Neural progenitor cell (in vitro differentiated cells): ENCODE measurements at regions not wholly inside any gene's neighbourhood (a gene's known extent, or its start where the extent isn't known, plus 50 kb on each side); places are given as distances from the start of the nearest gene placed in this dataset.

Source experiments
- DNase-seq: peaks from one replicate; pipeline ENCODE4 v3.0.0-alpha.2; 2016; ENCODE audit warnings: low spot score
- H2AFZ ChIP-seq: fragments of 200-600 bp; sonication (generic); replicated peaks from 2 replicates; pipeline ENCODE4 v1.6.1; 2016; ENCODE audit warnings: antibody characterized with exemption
- H3F3A ChIP-seq: fragments of 200-600 bp; sonication (generic); 2 replicates; pipeline ENCODE4 v1.6.1; 2016; ENCODE audit warnings: antibody characterized with exemption, low read depth
- H3K27ac ChIP-seq: fragments of 200-600 bp; sonication (generic); 2 replicates; pipeline ENCODE4 v1.5.1; 2016; ENCODE audit warnings: mild to moderate bottlenecking
- H3K27me3 ChIP-seq: fragments of 200-600 bp; sonication (generic); 2 replicates; pipeline ENCODE4 v1.6.1; 2016; ENCODE audit warnings: mild to moderate bottlenecking, moderate library complexity
- H3K36me3 ChIP-seq: fragments of 200-600 bp; sonication (generic); 2 replicates; pipeline ENCODE4 v1.5.1; 2016
- H3K4me1 ChIP-seq: fragments of 200-600 bp; sonication (generic); 2 replicates; pipeline ENCODE4 v1.6.1; 2016; ENCODE audit warnings: mixed run types
- H3K4me2 ChIP-seq: fragments of 200-600 bp; sonication (generic); 2 replicates; pipeline ENCODE4 v1.6.1; 2016
- H3K4me3 ChIP-seq: fragments of 200-600 bp; sonication (generic); 2 replicates; pipeline ENCODE4 v1.5.1; 2016
- H3K79me2 ChIP-seq: fragments of 200-600 bp; sonication (generic); 2 replicates; pipeline ENCODE4 v1.6.1; 2016; ENCODE audit warnings: low read depth
- H3K9ac ChIP-seq: fragments of 200-600 bp; sonication (generic); 2 replicates; pipeline ENCODE4 v1.6.1; 2016
- H3K9me3 ChIP-seq: fragments of 200-600 bp; sonication (generic); 2 replicates; pipeline ENCODE4 v1.5.1; 2016; ENCODE audit warnings: low read depth
- H4K20me1 ChIP-seq: fragments of 200-600 bp; sonication (generic); 2 replicates; pipeline ENCODE4 v1.6.1; 2016; ENCODE audit warnings: low read depth
- H3K27ac Mint-ChIP-seq: 3 replicates; pipeline ENCODE4 v1.8.0; 2021; ENCODE audit warnings: mixed read lengths
- H3K27me3 Mint-ChIP-seq: 2 replicates; pipeline ENCODE4 v1.8.0; 2022; ENCODE audit warnings: low read depth, mild to moderate bottlenecking, inconsistent platforms, moderate library complexity, mixed read lengths; ENCODE audit not compliant: insufficient read depth
- H3K36me3 Mint-ChIP-seq: 3 replicates; pipeline ENCODE4 v1.8.0; 2021; ENCODE audit warnings: mixed read lengths
- H3K4me1 Mint-ChIP-seq: 3 replicates; pipeline ENCODE4 v1.8.0; 2021; ENCODE audit warnings: mixed read lengths
- H3K4me3 Mint-ChIP-seq: 3 replicates; pipeline ENCODE4 v1.8.0; 2021; ENCODE audit warnings: mild to moderate bottlenecking, moderate library complexity, mixed read lengths
- H3K9me3 Mint-ChIP-seq: 3 replicates; pipeline ENCODE4 v1.8.0; 2020; ENCODE audit warnings: mixed read lengths
- CTCF ChIP-seq: fragments of 200-600 bp; sonication (generic); IDR thresholded peaks from 2 replicates; pipeline ENCODE4 v1.5.1; 2017; ENCODE audit warnings: antibody characterized with exemption, mild to moderate bottlenecking
- EZH2 ChIP-seq: fragments of 200-600 bp; sonication (generic); IDR thresholded peaks from 2 replicates; pipeline ENCODE4 v1.6.1; 2017; ENCODE audit warnings: antibody characterized with exemption, mild to moderate bottlenecking, moderate library complexity
- EZH2phosphoT487 ChIP-seq: fragments of 200-600 bp; sonication (generic); IDR thresholded peaks from 2 replicates; pipeline ENCODE4 v1.6.1; 2017; ENCODE audit warnings: antibody characterized with exemption

- Histone ChIP-seq H3K36me3 (no peaks in the 10 kb centered on the region), H3K4me3 (no peak overlapping the region), H3K79me2 (no peaks in the 10 kb centered on the region), H4K20me1 (no peaks in the 10 kb centered on the region), H3K9ac (no peak overlapping the region), H3K27me3 (peaks cover 14% of the 10 kb centered on the region), H3K27ac (no peak overlapping the region), H3K9me3 (no peaks in the 10 kb centered on the region), H3F3A (peaks cover 17% of the 10 kb centered on the region), H3K4me2 (no peak overlapping the region), H3K4me1 (peaks cover 17% of the 10 kb centered on the region), H2AFZ (no peak overlapping the region)
- Mint-ChIP-seq H3K27me3 (peaks cover 19% of the 10 kb centered on the region), H3K4me1 (peaks cover 43% of the 10 kb centered on the region), H3K4me3 (no peak overlapping the region), H3K9me3 (peaks cover 6% of the 10 kb centered on the region), H3K36me3 (peaks cover 4% of the 10 kb centered on the region), H3K27ac (no peak overlapping the region)
- TF ChIP-seq CTCF: no peak
- TF ChIP-seq EZH2phosphoT487: no peak
- no peak for TF ChIP-seq EZH2
- no peak for DNase-seq
These were observed 69.2 kb downstream of the MYCN start for GRCh38 chr2:16009560-16009959.

- DNase-seq: no peak
- Histone ChIP-seq H3K4me3 (no peak overlapping the region), H2AFZ (no peak overlapping the region), H3F3A (peaks cover 12% of the 10 kb centered on the region), H3K36me3 (no peaks in the 10 kb centered on the region), H3K79me2 (no peaks in the 10 kb centered on the region), H3K4me1 (peaks cover 20% of the 10 kb centered on the region), H3K4me2 (no peak overlapping the region), H3K27ac (no peak overlapping the region), H3K9ac (no peak overlapping the region), H3K9me3 (no peaks in the 10 kb centered on the region), H3K27me3 (peaks cover 14% of the 10 kb centered on the region), H4K20me1 (no peaks in the 10 kb centered on the region)
- peaks cover 39% of the 10 kb centered on the region for H3K4me1 Mint-ChIP-seq
- H3K36me3 Mint-ChIP-seq: peaks cover 4% of the 10 kb centered on the region
- H3K27ac Mint-ChIP-seq: no peak overlapping the region
- H3K27me3 Mint-ChIP-seq: peaks cover 20% of the 10 kb centered on the region
- TF ChIP-seq EZH2 (no peak), EZH2phosphoT487 (no peak), CTCF (no peak)
- H3K9me3 Mint-ChIP-seq: peaks cover 10% of the 10 kb centered on the region
- H3K4me3 Mint-ChIP-seq: no peak overlapping the region
These were observed 68.5 kb downstream of the MYCN start for GRCh38 chr2:16008856-16009255.

GRCh38 chr2:16008331-16008850 lies 68.0 kb downstream of the MYCN start:
- H2AFZ ChIP-seq: no peak overlapping the region
- no peak overlapping the region for H3K27ac Mint-ChIP-seq
- H3K36me3 Mint-ChIP-seq: peaks cover 7% of the 10 kb centered on the region
- H3K9me3 Mint-ChIP-seq: peaks cover 10% of the 10 kb centered on the region
- no peak overlapping the region for H3K27ac ChIP-seq
- H3K4me1 ChIP-seq: peaks cover 16% of the 10 kb centered on the region
- no peak overlapping the region for H3K4me2 ChIP-seq
- H3K27me3 ChIP-seq: peaks cover 10% of the 10 kb centered on the region
- H3K36me3 ChIP-seq: no peaks in the 10 kb centered on the region
- no peak overlapping the region for H3K4me3 Mint-ChIP-seq
- TF ChIP-seq CTCF: no peak
- H3K4me1 Mint-ChIP-seq: peaks cover 34% of the 10 kb centered on the region
- H3K79me2 ChIP-seq: no peaks in the 10 kb centered on the region
- H3K27me3 Mint-ChIP-seq: peaks cover 21% of the 10 kb centered on the region
- H3F3A ChIP-seq: peaks cover 7% of the 10 kb centered on the region
- H3K9ac ChIP-seq: no peak overlapping the region
- no peak for DNase-seq
- no peaks in the 10 kb centered on the region for H3K9me3 ChIP-seq
- H4K20me1 ChIP-seq: no peaks in the 10 kb centered on the region
- no peak overlapping the region for H3K4me3 ChIP-seq
